ENCODE measurements at regions not wholly inside any gene's neighbourhood (a gene's known extent, or its start where the extent isn't known, plus 50 kb on each side); places are given as distances from the start of the nearest gene placed in this dataset.

DNA sequence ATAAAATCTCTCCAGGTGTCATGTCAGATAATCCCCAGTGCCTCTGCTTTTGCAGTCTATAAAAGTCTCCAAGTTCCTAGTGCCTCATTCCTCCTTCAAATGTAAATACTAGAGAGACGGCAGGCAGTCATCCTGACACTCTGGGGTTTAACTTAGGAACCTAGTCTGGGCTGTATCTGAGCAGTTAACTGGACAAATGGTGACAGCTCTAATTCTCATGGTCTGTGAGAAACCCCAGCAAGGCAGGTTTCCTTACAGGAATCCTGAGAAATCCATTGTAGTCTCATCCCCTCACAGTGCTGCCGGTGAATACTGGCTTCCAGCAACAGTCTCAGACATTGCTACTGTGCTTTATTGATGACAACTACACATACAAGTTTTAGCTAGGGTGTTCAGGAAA is 246.8 kb downstream of the SNCA start:
- no peak overlapping the region for H3K4me3 ChIP-seq
- intact Hi-C loops (cut with DNase I; ENCODE audit: low total_unique reads): no loop called here
- H3K36me3 ChIP-seq: no peaks in the 10 kb centered on the region
- no peaks in the 10 kb centered on the region for H3K4me1 ChIP-seq
- TF ChIP-seq POLR2AphosphoS5 (IDR thresholded peaks at IDR 0.05): no peak
- no peak overlapping the region for H3K27ac ChIP-seq
- no peaks in the 10 kb centered on the region for H3K27me3 ChIP-seq (replicated peaks in 1 of 7)
- no peak for DNase-seq
- no peaks in the 10 kb centered on the region for H3K9me3 ChIP-seq
- 63 to 94% (median 88%) methylated on average over 2 of the region's 2 CpGs for WGBS, 5 donors

DNA sequence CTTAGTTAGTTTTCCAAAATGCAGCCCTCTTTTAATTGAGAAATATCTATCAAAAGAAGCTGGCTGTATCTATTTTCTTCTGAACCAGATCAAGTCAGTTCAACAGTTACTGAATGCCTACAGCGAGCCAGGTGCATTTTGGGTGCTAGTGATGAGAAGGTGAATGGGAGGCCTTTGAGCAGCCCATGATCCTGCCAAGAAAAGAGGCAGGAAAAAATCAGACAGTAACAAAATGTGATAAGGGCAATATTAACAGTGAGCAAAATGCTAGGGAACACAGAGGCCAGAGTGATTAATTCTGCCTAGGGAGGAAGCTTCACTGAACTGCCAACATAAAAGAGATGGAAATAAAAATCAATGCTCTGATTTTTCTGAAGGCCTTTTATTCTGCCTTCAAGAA is 248.5 kb downstream of the SNCA start:
- 78 to 95% (median 92%) methylated on average over 1 of the region's 1 CpG for WGBS, 5 donors
- Histone ChIP-seq H3K36me3 (no peaks in the 10 kb centered on the region), H3K4me1 (no peaks in the 10 kb centered on the region), H3K4me3 (no peak overlapping the region), H3K9me3 (no peaks in the 10 kb centered on the region), H3K27me3 (replicated peaks in 1 of 7) (no peaks in the 10 kb centered on the region), H3K27ac (no peak overlapping the region)
- no peak for TF ChIP-seq POLR2A (IDR thresholded peaks at IDR 0.05)
- TF ChIP-seq, protein P1, sequence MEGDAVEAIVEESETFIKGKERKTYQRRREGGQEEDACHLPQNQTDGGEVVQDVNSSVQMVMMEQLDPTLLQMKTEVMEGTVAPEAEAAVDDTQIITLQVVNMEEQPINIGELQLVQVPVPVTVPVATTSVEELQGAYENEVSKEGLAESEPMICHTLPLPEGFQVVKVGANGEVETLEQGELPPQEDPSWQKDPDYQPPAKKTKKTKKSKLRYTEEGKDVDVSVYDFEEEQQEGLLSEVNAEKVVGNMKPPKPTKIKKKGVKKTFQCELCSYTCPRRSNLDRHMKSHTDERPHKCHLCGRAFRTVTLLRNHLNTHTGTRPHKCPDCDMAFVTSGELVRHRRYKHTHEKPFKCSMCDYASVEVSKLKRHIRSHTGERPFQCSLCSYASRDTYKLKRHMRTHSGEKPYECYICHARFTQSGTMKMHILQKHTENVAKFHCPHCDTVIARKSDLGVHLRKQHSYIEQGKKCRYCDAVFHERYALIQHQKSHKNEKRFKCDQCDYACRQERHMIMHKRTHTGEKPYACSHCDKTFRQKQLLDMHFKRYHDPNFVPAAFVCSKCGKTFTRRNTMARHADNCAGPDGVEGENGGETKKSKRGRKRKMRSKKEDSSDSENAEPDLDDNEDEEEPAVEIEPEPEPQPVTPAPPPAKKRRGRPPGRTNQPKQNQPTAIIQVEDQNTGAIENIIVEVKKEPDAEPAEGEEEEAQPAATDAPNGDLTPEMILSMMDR (IDR thresholded peaks at IDR 0.05 in 8 of 11, conservative IDR thresholded peaks at IDR 0.05 in 3 of 11): no peak
- TF ChIP-seq POLR2AphosphoS5 (IDR thresholded peaks at IDR 0.05): no peak
- no peak for DNase-seq
- intact Hi-C loops (cut with DNase I; ENCODE audit: low total_unique reads): no loop called here

DNA sequence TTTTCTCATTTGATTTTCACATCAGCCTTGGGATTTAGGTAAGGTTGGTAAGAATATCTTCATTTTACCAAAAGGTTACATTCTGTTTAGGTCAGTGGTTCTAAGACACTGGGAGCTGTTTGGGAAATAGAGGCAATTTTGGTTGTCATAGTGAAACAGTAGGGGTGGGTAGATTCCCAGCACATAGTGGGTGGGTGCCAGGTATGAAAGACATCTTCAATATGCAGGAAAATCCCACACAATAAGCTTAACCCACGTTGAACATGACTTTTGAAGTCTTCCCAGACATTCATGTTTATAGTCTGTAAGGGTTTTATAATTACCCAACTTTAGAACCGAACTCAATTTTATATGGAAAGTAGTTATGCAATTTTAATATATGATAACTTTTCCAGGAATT is 249.6 kb downstream of the SNCA start:
- intact Hi-C loops (cut with DNase I; ENCODE audit: low total_unique reads): no loop called here
- Histone ChIP-seq H3K27ac (no peak overlapping the region), H3K27me3 (replicated peaks in 1 of 7) (no peaks in the 10 kb centered on the region), H3K36me3 (no peaks in the 10 kb centered on the region), H3K4me3 (no peak overlapping the region), H3K4me1 (no peaks in the 10 kb centered on the region), H3K9me3 (no peaks in the 10 kb centered on the region)
- DNase-seq: no peak
- TF ChIP-seq POLR2A (IDR thresholded peaks at IDR 0.05): no peak
- TF ChIP-seq POLR2AphosphoS5 (IDR thresholded peaks at IDR 0.05): no peak
- TF ChIP-seq, protein P1 (IDR thresholded peaks at IDR 0.05 in 8 of 11, conservative IDR thresholded peaks at IDR 0.05 in 3 of 11): no peak
- 60 to 76% (median 66%) methylated on average over 2 of the region's 2 CpGs for WGBS, 5 donors

DNA sequence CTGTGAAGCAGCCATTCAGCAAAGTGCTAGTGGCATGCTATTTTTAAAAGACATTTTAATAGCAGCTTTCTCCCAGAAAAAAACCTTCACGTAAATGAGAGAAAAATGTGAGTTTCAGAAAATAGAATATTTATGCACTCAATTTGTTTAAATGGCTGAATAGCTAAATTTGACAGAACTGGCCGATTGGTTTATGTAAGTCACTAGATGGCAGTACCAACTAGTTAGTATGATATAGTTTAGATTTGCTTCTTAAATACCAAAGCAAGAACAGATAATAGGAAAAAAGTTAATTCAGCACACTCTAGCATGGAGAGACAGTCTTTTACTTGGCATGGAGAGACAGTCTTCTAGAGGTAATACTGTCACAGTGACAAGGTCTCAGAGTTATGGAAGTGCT is 250.1 kb downstream of the SNCA start:
- TF ChIP-seq, protein P1 (IDR thresholded peaks at IDR 0.05 in 8 of 11, conservative IDR thresholded peaks at IDR 0.05 in 3 of 11): no peak
- no peak for TF ChIP-seq POLR2A (IDR thresholded peaks at IDR 0.05)
- no peak for TF ChIP-seq POLR2AphosphoS5 (IDR thresholded peaks at IDR 0.05)
- intact Hi-C loops (cut with DNase I; ENCODE audit: low total_unique reads): no loop called here
- 48 to 72% (median 56%) methylated on average over 2 of the region's 2 CpGs for WGBS, 5 donors
- Histone ChIP-seq H3K27me3 (replicated peaks in 1 of 7) (no peaks in the 10 kb centered on the region), H3K36me3 (no peaks in the 10 kb centered on the region), H3K27ac (no peak overlapping the region), H3K4me1 (no peaks in the 10 kb centered on the region), H3K9me3 (no peaks in the 10 kb centered on the region), H3K4me3 (no peak overlapping the region)
- DNase-seq: no peak

DNA sequence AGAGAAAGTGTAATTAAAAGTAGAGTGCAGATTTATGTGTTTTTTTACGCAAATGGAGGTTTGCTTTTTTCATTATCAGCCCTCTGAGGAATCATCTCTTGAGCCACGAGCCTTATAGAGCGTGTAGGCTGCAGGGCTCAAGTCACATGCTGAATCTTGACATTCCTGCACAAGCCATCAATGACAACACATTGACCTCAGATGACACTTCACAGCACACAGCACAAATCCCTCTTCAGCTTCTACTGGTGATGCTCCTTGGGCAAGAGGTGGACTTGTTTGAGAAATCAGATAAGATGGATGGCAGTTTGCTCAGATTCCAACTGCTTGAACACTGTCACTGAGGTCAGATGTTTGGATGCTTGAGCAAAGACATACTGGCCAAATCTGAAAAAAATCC is 250.6 kb downstream of the SNCA start:
- no peak for TF ChIP-seq POLR2AphosphoS5 (IDR thresholded peaks at IDR 0.05)
- no peaks in the 10 kb centered on the region for H3K9me3 ChIP-seq
- 68 to 86% (median 76%) methylated on average over 3 of the region's 3 CpGs for WGBS, 5 donors
- no peaks in the 10 kb centered on the region for H3K36me3 ChIP-seq
- intact Hi-C loops (cut with DNase I; ENCODE audit: low total_unique reads): no loop called here
- H3K4me1 ChIP-seq: no peaks in the 10 kb centered on the region
- H3K27ac ChIP-seq: no peak overlapping the region
- H3K27me3 ChIP-seq (replicated peaks in 1 of 7): no peaks in the 10 kb centered on the region
- no peak for DNase-seq
- H3K4me3 ChIP-seq: no peak overlapping the region
